ENCODE measurements at regions not wholly inside any gene's neighbourhood (a gene's known extent, or its start where the extent isn't known, plus 50 kb on each side); places are given as distances from the start of the nearest gene placed in this dataset.

DNA sequence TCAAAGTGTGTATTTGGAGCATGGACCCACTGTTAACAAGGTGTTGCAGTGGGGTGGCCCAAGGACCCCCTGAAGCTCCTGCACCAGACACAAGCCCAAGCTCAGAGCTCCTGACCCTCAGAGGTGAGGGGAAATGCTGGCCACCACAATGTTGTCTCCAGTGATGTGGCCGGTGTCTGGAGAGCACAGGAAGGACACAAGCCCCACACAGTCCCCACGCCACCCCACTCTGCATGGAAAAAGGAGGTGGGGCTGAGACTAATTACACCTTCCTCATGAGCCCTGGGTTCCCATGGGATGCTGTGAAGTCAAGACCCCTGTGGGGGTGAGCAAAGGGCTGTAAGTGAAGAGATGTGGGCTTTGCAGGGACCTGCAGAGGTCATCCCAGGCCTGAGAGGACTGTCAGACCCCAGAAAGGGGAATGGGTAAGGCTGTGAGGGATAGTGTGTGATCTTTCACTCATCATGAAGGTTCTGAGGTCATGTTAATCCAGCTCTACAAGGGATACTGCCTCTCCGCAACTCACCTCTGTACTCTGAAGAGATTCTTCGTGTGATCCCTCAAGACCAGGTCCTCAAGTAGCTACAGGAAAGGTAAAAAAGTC, 136.3 kb upstream of the DHRS4 start:
- Histone ChIP-seq H3K36me3 (replicated peaks in 1 of 2; ENCODE audit: control insufficient read depth in 1 of 2, insufficient read depth in 2 of 2, low read length in 2 of 2) (no peaks in the 10 kb centered on the region), H3K27ac (ENCODE audit: low read depth in 1 of 2, low read length in 2 of 2) (no peak overlapping the region), H3K4me3 (replicated peaks in 1 of 3; ENCODE audit: low read depth in 2 of 3, low read length in 3 of 3) (no peak overlapping the region), H3K4me2 (replicated peaks; ENCODE audit: extremely low read depth, low read length, poor library complexity, severe bottlenecking) (no peak overlapping the region), H3K27me3 (ENCODE audit: control insufficient read depth in 2 of 2, insufficient read depth in 2 of 2, low read length in 2 of 2) (no peaks in the 10 kb centered on the region), H3K79me2 (ENCODE audit: insufficient read depth, low read length) (no peaks in the 10 kb centered on the region), H4K20me1 (ENCODE audit: insufficient read depth, low read length) (no peaks in the 10 kb centered on the region), H3K4me1 (ENCODE audit: control insufficient read depth in 1 of 2, insufficient read depth in 2 of 2, low read length in 2 of 2) (no peaks in the 10 kb centered on the region), H3K9ac (ENCODE audit: insufficient read depth, low read length, poor library complexity, severe bottlenecking) (no peak overlapping the region), H3K9me3 (replicated peaks in 1 of 2; ENCODE audit: control insufficient read depth in 1 of 2, insufficient read depth in 1 of 2, low read length in 2 of 2) (peaks cover 0 to 4% of the 10 kb centered on the region in 2 donors), H2AFZ (ENCODE audit: insufficient read depth, low read depth, low read length, poor library complexity, severe bottlenecking) (no peak overlapping the region)
- no peaks in the 10 kb centered on the region for H3K4me1 Mint-ChIP-seq
- TF ChIP-seq, protein P1, sequence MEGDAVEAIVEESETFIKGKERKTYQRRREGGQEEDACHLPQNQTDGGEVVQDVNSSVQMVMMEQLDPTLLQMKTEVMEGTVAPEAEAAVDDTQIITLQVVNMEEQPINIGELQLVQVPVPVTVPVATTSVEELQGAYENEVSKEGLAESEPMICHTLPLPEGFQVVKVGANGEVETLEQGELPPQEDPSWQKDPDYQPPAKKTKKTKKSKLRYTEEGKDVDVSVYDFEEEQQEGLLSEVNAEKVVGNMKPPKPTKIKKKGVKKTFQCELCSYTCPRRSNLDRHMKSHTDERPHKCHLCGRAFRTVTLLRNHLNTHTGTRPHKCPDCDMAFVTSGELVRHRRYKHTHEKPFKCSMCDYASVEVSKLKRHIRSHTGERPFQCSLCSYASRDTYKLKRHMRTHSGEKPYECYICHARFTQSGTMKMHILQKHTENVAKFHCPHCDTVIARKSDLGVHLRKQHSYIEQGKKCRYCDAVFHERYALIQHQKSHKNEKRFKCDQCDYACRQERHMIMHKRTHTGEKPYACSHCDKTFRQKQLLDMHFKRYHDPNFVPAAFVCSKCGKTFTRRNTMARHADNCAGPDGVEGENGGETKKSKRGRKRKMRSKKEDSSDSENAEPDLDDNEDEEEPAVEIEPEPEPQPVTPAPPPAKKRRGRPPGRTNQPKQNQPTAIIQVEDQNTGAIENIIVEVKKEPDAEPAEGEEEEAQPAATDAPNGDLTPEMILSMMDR (IDR thresholded peaks at IDR 0.05): no peak
- H3K27me3 Mint-ChIP-seq (ENCODE audit: low read depth in 3 of 3): peaks cover 0 to 5% (median 2%) of the 10 kb centered on the region in 3 donors
- H3K36me3 Mint-ChIP-seq: peaks cover 0 to 2% of the 10 kb centered on the region in 2 donors
- peaks cover 0 to 6% (median 3%) of the 10 kb centered on the region in 7 donors for H3K9me3 Mint-ChIP-seq
- DNase-seq: no peak
- H3K4me3 Mint-ChIP-seq: no peak overlapping the region
- intact Hi-C loops (cut with micrococcal nuclease): no loop called here
- 90% methylated on average over 2 of the region's 4 CpGs for WGBS (ENCODE audit: insufficient coverage)
- no peak overlapping the region for H3K27ac Mint-ChIP-seq

DNA sequence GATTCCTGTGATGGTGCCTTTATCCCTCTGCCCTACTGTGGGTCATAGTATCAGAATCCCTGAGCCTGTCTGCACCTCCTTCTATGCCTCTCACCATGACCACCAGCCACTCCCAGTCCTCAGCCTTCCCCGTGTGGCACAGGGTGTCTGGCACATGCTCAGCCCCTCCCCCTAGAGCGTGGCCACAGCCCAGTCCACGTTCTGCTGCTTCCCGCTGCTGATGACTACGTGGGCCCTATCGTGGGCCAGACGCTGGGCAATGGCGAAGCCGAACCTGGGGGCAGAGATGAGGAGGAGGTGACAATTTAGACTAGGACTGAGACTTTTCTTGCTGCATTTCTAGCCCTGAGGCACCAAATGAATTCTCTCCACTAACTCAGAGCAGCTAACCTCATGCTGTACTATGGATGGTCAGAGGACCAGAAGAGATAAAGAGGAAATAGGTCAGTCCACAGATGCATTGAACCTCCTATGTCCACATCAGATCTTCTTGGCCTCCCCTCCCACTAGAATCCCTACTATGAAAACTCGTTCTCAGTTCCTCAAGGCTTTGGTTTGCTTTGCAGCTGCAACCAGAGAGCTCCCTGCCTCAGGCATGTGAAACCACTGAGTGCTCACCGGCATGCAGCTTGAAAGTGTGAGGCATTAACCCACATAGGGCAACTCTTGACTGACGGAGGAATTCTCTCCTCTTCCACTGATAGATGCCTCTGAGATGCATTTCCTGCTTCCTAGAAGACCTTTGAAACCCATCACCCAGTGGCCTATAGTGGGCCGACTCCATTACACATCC, 126.3 kb upstream of the DHRS4 start:
- peak overlapping the region in 5 of 7 donors; percentile 42 to 76 (median 58) for H3K27ac Mint-ChIP-seq
- WGBS (ENCODE audit: insufficient coverage): 53% methylated on average over 7 of the region's 13 CpGs
- no peak overlapping the region for H3K9ac ChIP-seq (ENCODE audit: insufficient read depth, low read length, poor library complexity, severe bottlenecking)

More for the DNA sequence above, 126.3 kb upstream of the DHRS4 start:
- H3K4me2 ChIP-seq (replicated peaks; ENCODE audit: extremely low read depth, low read length, poor library complexity, severe bottlenecking): no peak overlapping the region
- no peaks in the 10 kb centered on the region for H4K20me1 ChIP-seq (ENCODE audit: insufficient read depth, low read length)
- Mint-ChIP-seq H3K36me3 (peaks cover 0 to 4% of the 10 kb centered on the region in 2 donors), H3K4me1 (peaks cover 2% of the 10 kb centered on the region), H3K4me3 (no peak overlapping the region), H3K27me3 (ENCODE audit: low read depth in 3 of 3) (peaks cover 0 to 12% (median 2%) of the 10 kb centered on the region in 3 donors), H3K9me3 (peaks cover 0 to 2% (median 0%) of the 10 kb centered on the region in 7 donors)
- H3K9me3 ChIP-seq (replicated peaks in 1 of 2; ENCODE audit: control insufficient read depth in 1 of 2, insufficient read depth in 1 of 2, low read length in 2 of 2): no peaks in the 10 kb centered on the region
- no peak for DNase-seq
- TF ChIP-seq, protein P1 (IDR thresholded peaks at IDR 0.05): no peak
- no peaks in the 10 kb centered on the region for H3K27me3 ChIP-seq (ENCODE audit: control insufficient read depth in 2 of 2, insufficient read depth in 2 of 2, low read length in 2 of 2)
- H3K4me3 ChIP-seq (replicated peaks in 1 of 3; ENCODE audit: low read depth in 2 of 3, low read length in 3 of 3): peak overlapping the region in 1 of 3 experiments; percentile 24
- intact Hi-C loops (cut with micrococcal nuclease): no loop called here
- no peaks in the 10 kb centered on the region for H3K36me3 ChIP-seq (replicated peaks in 1 of 2; ENCODE audit: control insufficient read depth in 1 of 2, insufficient read depth in 2 of 2, low read length in 2 of 2)
- no peaks in the 10 kb centered on the region for H3K79me2 ChIP-seq (ENCODE audit: insufficient read depth, low read length)
- peak overlapping the region; percentile 29 for H2AFZ ChIP-seq (ENCODE audit: insufficient read depth, low read depth, low read length, poor library complexity, severe bottlenecking)
- peak overlapping the region in 1 of 2 donors; percentile 68 for H3K27ac ChIP-seq (ENCODE audit: low read depth in 1 of 2, low read length in 2 of 2)
- H3K4me1 ChIP-seq (ENCODE audit: control insufficient read depth in 1 of 2, insufficient read depth in 2 of 2, low read length in 2 of 2): peaks cover 50 to 55% of the 10 kb centered on the region in 2 donors

All from CD14-positive monocyte (primary cell).